Activated naive CD4-positive, alpha-beta T cell treated with anti-CD3 and anti-CD28 coated beads, Interleukin-2, amount 10 ng/mL, durations not matched to agents 7 days and 5 days (primary cell): ENCODE measurements at regions not wholly inside any gene's neighbourhood (a gene's known extent, or its start where the extent isn't known, plus 50 kb on each side); places are given as distances from the start of the nearest gene placed in this dataset.

Source experiments
- CTCF ChIA-PET: fragments of 350-600 bp; sonication (Branson Sonifier 250); formaldehyde crosslinking; loops from one replicate; lab custom pipeline; 2021; ENCODE audit warnings: antibody characterized with exemption; lab: Charles Lee
- DNase-seq: peaks from one replicate; pipeline ENCODE4 v3.0.0-alpha.2; 2020
- H3K27ac Mint-ChIP-seq: one replicate; pipeline ENCODE4 v1.8.0; 2021; ENCODE audit warnings: mild to moderate bottlenecking, moderate library complexity, mixed read lengths
- H3K27me3 Mint-ChIP-seq: one replicate; pipeline ENCODE4 v1.8.0; 2021; ENCODE audit warnings: mild to moderate bottlenecking, mixed read lengths
- H3K36me3 Mint-ChIP-seq: one replicate; pipeline ENCODE4 v1.8.0; 2021; ENCODE audit warnings: mixed read lengths
- H3K4me1 Mint-ChIP-seq: one replicate; pipeline ENCODE4 v1.8.0; 2021; ENCODE audit warnings: mixed read lengths
- H3K4me3 Mint-ChIP-seq: one replicate; pipeline ENCODE4 v1.8.0; 2021; ENCODE audit warnings: mild to moderate bottlenecking, moderate library complexity, mixed read lengths
- H3K9me3 Mint-ChIP-seq: one replicate; pipeline ENCODE4 v1.8.0; 2021; ENCODE audit warnings: mixed read lengths

- H3K27ac Mint-ChIP-seq = no peak overlapping the region
- DNase-seq = no peak
- no peaks in the 10 kb centered on the region for H3K9me3 Mint-ChIP-seq
- no peak overlapping the region for H3K4me3 Mint-ChIP-seq
- H3K27me3 Mint-ChIP-seq = peaks cover 4% of the 10 kb centered on the region
- no peaks in the 10 kb centered on the region for H3K36me3 Mint-ChIP-seq
- H3K4me1 Mint-ChIP-seq = no peaks in the 10 kb centered on the region
- CTCF ChIA-PET = no interaction called here
These were observed 147.7 kb upstream of the TSC22D2 start for GRCh38 chr3:150260398-150260710.

DNA sequence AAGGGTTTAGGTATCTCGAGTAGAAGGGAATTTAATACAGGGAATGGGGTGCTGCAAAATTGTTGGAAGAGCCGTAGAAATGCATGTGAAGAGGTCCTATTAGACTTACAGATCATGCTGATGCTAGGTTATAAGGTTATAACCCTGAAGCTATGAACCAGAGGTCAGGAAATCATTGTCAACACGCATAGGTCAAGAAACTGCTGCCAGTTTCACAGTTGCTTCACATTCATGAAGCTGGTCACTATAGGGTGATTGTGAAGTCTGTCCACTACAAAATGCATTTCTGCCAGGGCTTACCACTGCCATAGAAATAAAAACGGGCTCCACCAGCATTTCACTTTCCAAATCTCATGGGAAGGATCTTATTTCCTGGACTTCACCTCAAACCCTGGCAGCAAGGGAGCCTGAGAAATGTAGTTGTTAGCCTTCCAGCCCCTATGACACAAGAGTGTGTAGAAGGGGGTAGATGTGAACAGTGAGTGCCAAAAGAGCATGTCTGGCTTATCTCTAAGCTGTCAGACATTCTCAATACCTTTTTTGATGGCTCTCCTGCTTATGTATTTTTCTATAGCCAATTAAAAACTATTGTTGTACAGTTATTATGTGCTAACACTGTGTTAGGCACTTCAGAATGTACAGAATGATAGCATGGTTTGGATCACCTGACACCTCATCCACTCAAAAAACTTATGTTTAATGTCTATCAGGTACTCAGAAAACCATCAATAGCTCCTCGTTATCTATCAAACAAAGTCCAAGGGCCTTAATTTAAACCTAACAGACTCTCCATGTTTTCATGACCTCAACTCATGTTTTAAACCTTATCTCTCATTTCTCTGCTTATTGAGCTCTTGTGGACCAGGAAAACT lies 148.3 kb upstream of the TSC22D2 start:
- Mint-ChIP-seq H3K27ac (no peak overlapping the region), H3K4me1 (no peaks in the 10 kb centered on the region), H3K4me3 (no peak overlapping the region), H3K9me3 (no peaks in the 10 kb centered on the region), H3K27me3 (peaks cover 10% of the 10 kb centered on the region), H3K36me3 (no peaks in the 10 kb centered on the region)
- DNase-seq = no peak
- CTCF ChIA-PET = no interaction called here

GRCh38 chr3:150256782-150257181 lies 151.3 kb upstream of the TSC22D2 start:
- no peak for DNase-seq
- no peak overlapping the region for H3K27ac Mint-ChIP-seq
- H3K4me1 Mint-ChIP-seq = no peaks in the 10 kb centered on the region
- CTCF ChIA-PET = no interaction called here
- H3K4me3 Mint-ChIP-seq = no peak overlapping the region
- H3K27me3 Mint-ChIP-seq = peaks cover 19% of the 10 kb centered on the region
- H3K36me3 Mint-ChIP-seq = no peaks in the 10 kb centered on the region
- no peaks in the 10 kb centered on the region for H3K9me3 Mint-ChIP-seq

- DNase-seq = no peak
- H3K36me3 Mint-ChIP-seq = no peaks in the 10 kb centered on the region
- no peaks in the 10 kb centered on the region for H3K4me1 Mint-ChIP-seq
- H3K9me3 Mint-ChIP-seq = no peaks in the 10 kb centered on the region
- CTCF ChIA-PET = no interaction called here
- H3K27ac Mint-ChIP-seq = no peak overlapping the region
- no peak overlapping the region for H3K4me3 Mint-ChIP-seq
- peaks cover 20% of the 10 kb centered on the region for H3K27me3 Mint-ChIP-seq
These were observed 151.8 kb upstream of the TSC22D2 start for GRCh38 chr3:150256318-150256717.

GRCh38 chr3:150255826-150256225 lies 152.3 kb upstream of the TSC22D2 start:
- H3K9me3 Mint-ChIP-seq = no peaks in the 10 kb centered on the region
- CTCF ChIA-PET = no interaction called here
- H3K27me3 Mint-ChIP-seq = peaks cover 23% of the 10 kb centered on the region
- H3K36me3 Mint-ChIP-seq = no peaks in the 10 kb centered on the region
- no peak for DNase-seq
- H3K4me1 Mint-ChIP-seq = no peaks in the 10 kb centered on the region
- H3K4me3 Mint-ChIP-seq = no peak overlapping the region
- H3K27ac Mint-ChIP-seq = no peak overlapping the region

DNA sequence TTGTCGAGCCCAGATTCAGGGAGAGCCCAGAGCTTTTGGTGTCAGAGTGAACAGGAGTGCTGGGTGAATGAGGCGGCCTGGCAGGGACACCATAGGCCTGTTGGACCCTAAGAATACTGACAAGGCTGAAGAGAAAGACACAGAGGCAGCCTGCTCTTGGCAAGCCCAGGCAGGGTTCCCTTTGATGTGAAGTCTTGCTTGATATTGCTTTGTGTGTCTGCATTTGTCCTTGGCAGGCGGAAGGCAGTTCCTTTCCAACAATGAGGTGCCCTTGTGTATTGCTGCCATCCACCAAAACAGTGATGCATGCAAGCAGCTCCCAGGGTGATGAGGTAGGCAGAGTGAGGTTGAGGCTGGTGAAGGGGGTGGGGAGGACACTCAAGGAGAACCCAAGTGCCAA lies 152.7 kb upstream of the TSC22D2 start:
- DNase-seq = no peak
- Mint-ChIP-seq H3K4me1 (no peaks in the 10 kb centered on the region), H3K9me3 (no peaks in the 10 kb centered on the region), H3K27me3 (peaks cover 23% of the 10 kb centered on the region), H3K27ac (no peak overlapping the region), H3K4me3 (no peak overlapping the region), H3K36me3 (no peaks in the 10 kb centered on the region)
- CTCF ChIA-PET = no interaction called here

DNA sequence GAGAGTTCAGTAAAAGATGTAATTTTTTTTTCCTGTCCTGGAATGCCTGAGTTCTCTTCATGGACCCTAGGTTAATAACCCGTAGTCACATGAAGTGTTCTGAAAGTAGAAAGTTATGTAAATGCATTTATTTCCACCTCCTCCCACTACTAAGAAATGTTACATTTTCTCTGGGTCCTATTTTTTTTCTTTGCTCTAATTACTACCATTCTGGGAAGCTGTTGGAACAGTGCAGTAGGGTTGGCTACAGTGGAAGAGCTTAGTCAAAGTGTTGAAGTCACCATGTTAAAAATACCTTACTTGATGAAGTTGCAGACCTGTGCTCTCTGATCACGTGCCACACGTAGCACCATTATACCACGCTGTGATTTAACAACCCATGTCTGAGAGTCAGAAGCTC lies 153.8 kb upstream of the TSC22D2 start:
- no peaks in the 10 kb centered on the region for H3K9me3 Mint-ChIP-seq
- no peak overlapping the region for H3K27ac Mint-ChIP-seq
- no peaks in the 10 kb centered on the region for H3K36me3 Mint-ChIP-seq
- H3K4me3 Mint-ChIP-seq = no peak overlapping the region
- DNase-seq = no peak
- no peaks in the 10 kb centered on the region for H3K4me1 Mint-ChIP-seq
- CTCF ChIA-PET = no interaction called here
- H3K27me3 Mint-ChIP-seq = peaks cover 30% of the 10 kb centered on the region

- peaks cover 30% of the 10 kb centered on the region for H3K27me3 Mint-ChIP-seq
- CTCF ChIA-PET = no interaction called here
- H3K4me3 Mint-ChIP-seq = no peak overlapping the region
- H3K36me3 Mint-ChIP-seq = no peaks in the 10 kb centered on the region
- H3K9me3 Mint-ChIP-seq = no peaks in the 10 kb centered on the region
- no peak for DNase-seq
- no peak overlapping the region for H3K27ac Mint-ChIP-seq
- no peaks in the 10 kb centered on the region for H3K4me1 Mint-ChIP-seq
These were observed 154.5 kb upstream of the TSC22D2 start for GRCh38 chr3:150253622-150254021.

GRCh38 chr3:150252462-150252861 lies 155.6 kb upstream of the TSC22D2 start:
- Mint-ChIP-seq H3K27me3 (peaks cover 30% of the 10 kb centered on the region), H3K9me3 (no peaks in the 10 kb centered on the region), H3K27ac (no peak overlapping the region), H3K36me3 (no peaks in the 10 kb centered on the region), H3K4me3 (no peak overlapping the region), H3K4me1 (no peaks in the 10 kb centered on the region)
- CTCF ChIA-PET = no interaction called here
- DNase-seq = no peak

- no peaks in the 10 kb centered on the region for H3K4me1 Mint-ChIP-seq
- H3K27me3 Mint-ChIP-seq = peaks cover 30% of the 10 kb centered on the region
- no peak for DNase-seq
- H3K9me3 Mint-ChIP-seq = no peaks in the 10 kb centered on the region
- no peak overlapping the region for H3K4me3 Mint-ChIP-seq
- H3K36me3 Mint-ChIP-seq = no peaks in the 10 kb centered on the region
- no peak overlapping the region for H3K27ac Mint-ChIP-seq
- CTCF ChIA-PET = no interaction called here
These were observed 156.7 kb upstream of the TSC22D2 start for GRCh38 chr3:150251187-150252062.

DNA sequence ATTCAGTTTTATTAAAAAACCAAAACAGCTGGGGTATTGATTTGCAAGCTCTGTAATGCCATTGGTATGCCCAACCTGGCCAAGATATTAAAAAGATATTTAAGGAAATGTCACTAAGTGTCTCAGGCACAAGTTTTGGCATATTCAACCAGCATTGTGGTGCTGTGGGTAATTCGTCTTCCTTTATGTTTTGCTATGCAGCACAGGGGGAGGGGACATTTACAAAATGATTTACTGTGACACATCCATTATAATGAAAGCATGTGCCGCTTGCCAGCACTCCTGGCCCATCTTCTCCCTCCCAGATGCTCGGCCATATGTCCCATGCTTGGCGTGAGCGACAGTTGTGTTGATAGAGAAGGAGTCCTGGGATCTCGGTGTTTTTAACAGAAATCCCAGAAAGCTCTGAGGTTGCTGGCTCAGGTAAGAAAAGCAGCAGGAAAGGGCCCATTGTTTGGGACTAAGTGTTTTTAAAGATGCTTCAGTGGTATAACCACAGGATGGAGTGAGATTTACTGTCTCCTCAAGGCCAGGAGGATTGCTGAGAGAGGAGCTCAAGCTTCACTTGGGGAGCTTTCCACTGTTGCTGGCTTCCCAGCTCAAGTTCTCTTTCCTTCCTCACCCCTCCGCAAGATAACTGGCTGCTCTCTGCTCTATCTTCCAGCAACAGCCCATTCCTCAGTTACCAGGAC lies 158.2 kb upstream of the TSC22D2 start:
- Mint-ChIP-seq H3K27ac (no peak overlapping the region), H3K4me1 (no peaks in the 10 kb centered on the region), H3K9me3 (no peaks in the 10 kb centered on the region), H3K36me3 (no peaks in the 10 kb centered on the region), H3K27me3 (peaks cover 22% of the 10 kb centered on the region), H3K4me3 (no peak overlapping the region)
- CTCF ChIA-PET = no interaction called here
- no peak for DNase-seq

DNA sequence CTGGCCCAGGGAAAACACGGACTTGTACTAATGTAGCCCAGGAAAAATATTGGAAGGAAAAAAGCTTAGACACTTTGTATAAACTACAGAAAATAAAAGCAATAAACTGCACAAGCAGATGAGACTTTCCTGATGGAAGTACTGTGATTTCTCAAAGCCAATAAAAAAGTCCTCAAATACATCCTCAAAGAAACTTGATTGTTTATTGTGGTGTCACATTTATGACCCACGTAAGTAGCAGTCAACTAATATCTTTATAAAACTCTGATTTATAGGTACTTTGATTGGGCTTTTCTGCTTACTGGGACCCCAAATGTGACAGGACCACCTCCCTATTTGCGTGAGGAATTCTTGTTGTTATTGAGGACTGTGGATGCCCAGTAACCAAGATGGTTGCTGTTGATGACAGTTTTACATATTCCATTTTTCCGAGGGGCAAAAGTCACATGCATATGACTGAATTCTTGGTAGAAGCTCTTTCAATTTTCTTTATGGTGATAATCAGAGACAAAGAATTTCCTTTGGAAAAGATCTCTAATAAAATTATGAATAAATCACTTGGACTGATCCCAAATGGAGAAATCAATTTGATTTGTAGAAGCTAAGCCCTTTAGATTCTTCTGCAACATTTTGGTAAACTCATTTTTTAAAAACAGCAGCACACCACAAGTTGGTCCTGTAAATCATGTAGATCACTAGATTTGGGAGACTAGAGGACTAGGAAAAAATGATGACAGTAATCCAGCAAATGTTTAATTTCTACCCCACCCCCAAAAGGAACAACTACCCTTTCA lies 159.0 kb upstream of the TSC22D2 start:
- peaks cover 22% of the 10 kb centered on the region for H3K27me3 Mint-ChIP-seq
- no peaks in the 10 kb centered on the region for H3K4me1 Mint-ChIP-seq
- no peak overlapping the region for H3K27ac Mint-ChIP-seq
- CTCF ChIA-PET = no interaction called here
- H3K4me3 Mint-ChIP-seq = no peak overlapping the region
- H3K36me3 Mint-ChIP-seq = no peaks in the 10 kb centered on the region
- H3K9me3 Mint-ChIP-seq = no peaks in the 10 kb centered on the region
- DNase-seq = no peak

DNA sequence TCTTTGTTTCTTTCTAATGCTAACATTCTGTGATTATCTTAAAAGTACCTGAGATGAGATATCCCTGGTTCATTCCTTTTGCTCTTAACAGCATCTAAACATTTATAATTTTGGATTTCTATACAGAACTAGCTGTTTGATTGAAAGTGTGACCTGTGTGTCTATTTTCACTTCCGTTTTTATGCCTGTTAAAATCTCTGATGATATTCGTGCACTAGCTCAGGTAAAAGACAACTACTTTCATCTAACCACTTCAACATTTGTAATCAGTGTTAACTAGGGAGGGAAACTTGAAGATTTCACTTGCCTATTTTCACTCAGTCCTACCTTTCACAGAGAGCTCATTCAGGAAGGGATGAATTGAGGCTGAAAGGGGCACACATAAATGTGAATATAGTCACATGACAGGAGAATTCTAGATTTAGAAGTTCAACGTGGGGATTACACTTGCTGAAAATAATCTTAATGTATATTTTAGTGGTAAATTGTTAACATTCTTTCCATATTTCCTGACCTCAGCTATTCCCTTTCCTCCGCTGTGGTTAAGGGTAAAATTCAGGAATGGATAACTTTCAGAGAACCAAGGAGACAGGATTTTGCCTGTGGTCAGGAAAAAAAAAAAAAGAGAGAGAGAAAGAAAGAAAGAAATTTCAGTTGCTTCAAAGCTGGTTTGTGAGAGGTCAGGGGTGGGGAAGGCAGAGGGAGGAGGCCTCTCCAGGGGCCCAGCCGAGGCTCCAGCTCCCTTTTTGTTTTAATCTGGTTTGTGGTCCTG lies 159.8 kb upstream of the TSC22D2 start:
- DNase-seq = no peak
- H3K27ac Mint-ChIP-seq = no peak overlapping the region
- no peaks in the 10 kb centered on the region for H3K36me3 Mint-ChIP-seq
- H3K27me3 Mint-ChIP-seq = peaks cover 25% of the 10 kb centered on the region
- H3K4me3 Mint-ChIP-seq = no peak overlapping the region
- no peaks in the 10 kb centered on the region for H3K4me1 Mint-ChIP-seq
- H3K9me3 Mint-ChIP-seq = no peaks in the 10 kb centered on the region
- CTCF ChIA-PET = no interaction called here
